Panc1 (cell line): ENCODE measurements at regions not wholly inside any gene's neighbourhood (a gene's known extent, or its start where the extent isn't known, plus 50 kb on each side); places are given as distances from the start of the nearest gene placed in this dataset.
"Not testable (repeated sequence)": the region's sequence is repeated elsewhere in the genome, so short reads cannot be mapped to it uniquely, and the experiment has no call there.

Experiments
- POLR2AphosphoS5 ChIP-seq: IDR thresholded peaks from 2 replicates; pipeline ENCODE4 v1.6.1; 2012; ENCODE audit warnings: mild to moderate bottlenecking, low read depth, low read length, moderate library complexity
- SIN3A ChIP-seq: IDR thresholded peaks from 2 replicates; pipeline ENCODE4 v1.6.1; 2012; ENCODE audit warnings: low read depth, mild to moderate bottlenecking, low read length, moderate library complexity, borderline replicate concordance; ENCODE audit not compliant: insufficient read depth
- TCF7L2 ChIP-seq: IDR thresholded peaks from 2 replicates; pipeline ENCODE4 v1.6.1; 2011; ENCODE audit warnings: mild to moderate bottlenecking, low read depth, low read length, inconsistent platforms
- TF ChIP-seq, protein P1 (sequence below): fragments of 450-650 bp; IDR thresholded peaks from 2 replicates; pipeline ENCODE4 v1.5.1; 2017; ENCODE audit warnings: mild to moderate bottlenecking

DNA sequence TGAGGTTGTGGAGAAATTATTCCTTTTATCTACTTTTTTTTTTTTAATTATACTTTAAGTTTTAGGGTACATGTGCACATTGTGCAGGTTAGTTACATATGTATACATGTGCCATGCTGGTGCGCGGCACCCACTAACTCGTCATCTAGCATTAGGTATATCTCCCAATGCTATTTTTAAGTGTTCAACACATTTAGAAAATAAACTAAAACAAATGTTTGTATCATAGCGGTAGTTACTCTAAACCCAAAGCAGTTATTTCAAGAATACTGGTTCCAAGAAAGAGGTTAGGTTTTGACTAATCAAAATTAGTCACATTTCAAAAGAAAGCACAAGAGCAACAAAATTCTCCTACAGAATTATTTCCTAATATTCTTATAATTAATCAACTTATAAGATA, 119.5 kb upstream of the SEM1 start:
- TF ChIP-seq, protein P1, sequence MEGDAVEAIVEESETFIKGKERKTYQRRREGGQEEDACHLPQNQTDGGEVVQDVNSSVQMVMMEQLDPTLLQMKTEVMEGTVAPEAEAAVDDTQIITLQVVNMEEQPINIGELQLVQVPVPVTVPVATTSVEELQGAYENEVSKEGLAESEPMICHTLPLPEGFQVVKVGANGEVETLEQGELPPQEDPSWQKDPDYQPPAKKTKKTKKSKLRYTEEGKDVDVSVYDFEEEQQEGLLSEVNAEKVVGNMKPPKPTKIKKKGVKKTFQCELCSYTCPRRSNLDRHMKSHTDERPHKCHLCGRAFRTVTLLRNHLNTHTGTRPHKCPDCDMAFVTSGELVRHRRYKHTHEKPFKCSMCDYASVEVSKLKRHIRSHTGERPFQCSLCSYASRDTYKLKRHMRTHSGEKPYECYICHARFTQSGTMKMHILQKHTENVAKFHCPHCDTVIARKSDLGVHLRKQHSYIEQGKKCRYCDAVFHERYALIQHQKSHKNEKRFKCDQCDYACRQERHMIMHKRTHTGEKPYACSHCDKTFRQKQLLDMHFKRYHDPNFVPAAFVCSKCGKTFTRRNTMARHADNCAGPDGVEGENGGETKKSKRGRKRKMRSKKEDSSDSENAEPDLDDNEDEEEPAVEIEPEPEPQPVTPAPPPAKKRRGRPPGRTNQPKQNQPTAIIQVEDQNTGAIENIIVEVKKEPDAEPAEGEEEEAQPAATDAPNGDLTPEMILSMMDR = not testable (repeated sequence)
- not testable (repeated sequence) for TF ChIP-seq POLR2AphosphoS5, SIN3A, TCF7L2
